ENCODE measurements at regions not wholly inside any gene's neighbourhood (a gene's known extent, or its start where the extent isn't known, plus 50 kb on each side); places are given as distances from the start of the nearest gene placed in this dataset.

DNA sequence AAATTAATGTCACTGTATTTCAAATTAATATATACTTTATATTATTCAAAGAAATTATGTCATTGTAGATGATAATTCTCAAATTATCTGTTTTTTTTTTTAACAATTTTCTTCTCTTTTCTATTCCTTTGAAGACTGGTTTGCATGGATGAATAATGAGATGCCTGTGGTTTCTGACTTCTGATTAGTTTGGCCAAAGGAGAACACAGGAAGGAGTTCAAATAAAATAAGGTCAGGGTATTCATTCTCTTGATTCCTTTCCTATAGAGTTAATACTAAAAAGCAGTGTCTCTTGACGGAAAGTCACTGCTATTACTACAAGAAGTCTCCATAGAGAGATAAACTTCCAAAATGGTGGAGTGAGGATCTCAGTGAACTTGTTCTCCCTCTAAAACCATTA lies 279.6 kb upstream of the FTMT start:
- no peak for DNase-seq (ENCODE audit: low read depth)
- H3K4me3 ChIP-seq (ENCODE audit: low read depth, low read length) = no peak overlapping the region
- TF ChIP-seq, protein P1, sequence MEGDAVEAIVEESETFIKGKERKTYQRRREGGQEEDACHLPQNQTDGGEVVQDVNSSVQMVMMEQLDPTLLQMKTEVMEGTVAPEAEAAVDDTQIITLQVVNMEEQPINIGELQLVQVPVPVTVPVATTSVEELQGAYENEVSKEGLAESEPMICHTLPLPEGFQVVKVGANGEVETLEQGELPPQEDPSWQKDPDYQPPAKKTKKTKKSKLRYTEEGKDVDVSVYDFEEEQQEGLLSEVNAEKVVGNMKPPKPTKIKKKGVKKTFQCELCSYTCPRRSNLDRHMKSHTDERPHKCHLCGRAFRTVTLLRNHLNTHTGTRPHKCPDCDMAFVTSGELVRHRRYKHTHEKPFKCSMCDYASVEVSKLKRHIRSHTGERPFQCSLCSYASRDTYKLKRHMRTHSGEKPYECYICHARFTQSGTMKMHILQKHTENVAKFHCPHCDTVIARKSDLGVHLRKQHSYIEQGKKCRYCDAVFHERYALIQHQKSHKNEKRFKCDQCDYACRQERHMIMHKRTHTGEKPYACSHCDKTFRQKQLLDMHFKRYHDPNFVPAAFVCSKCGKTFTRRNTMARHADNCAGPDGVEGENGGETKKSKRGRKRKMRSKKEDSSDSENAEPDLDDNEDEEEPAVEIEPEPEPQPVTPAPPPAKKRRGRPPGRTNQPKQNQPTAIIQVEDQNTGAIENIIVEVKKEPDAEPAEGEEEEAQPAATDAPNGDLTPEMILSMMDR (conservative IDR thresholded peaks at IDR 0.05; ENCODE audit: low read depth, low read length) = no peak

DNA sequence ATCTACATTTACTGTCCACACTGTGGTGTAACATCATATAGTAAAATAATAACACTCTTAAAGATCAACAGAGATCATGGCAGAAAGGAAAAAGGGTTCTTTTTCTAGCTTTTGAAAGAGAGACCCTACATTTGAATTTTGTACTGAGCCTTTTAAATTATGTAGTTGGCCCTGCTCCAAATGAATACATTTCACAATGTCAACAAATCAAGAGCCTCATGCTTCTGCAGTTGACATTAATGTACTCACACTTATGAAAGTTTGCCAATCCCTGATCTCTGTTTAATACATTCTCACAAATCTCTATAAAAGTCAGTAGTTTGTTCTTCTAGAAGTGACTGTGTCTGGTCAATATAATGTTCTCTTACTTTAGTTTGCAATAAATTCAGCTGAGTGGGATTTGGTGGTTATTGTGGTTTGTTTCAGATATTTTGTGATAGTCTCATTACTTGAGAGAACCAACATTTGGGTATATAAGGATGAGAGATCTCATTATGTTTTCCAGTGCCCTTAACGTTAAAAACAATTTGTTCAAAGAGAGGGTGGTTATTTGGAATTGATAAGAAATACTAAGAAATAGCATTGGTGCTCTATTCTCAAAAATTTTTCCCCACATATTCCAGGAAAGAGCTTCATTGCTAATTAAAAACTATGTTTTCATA lies 277.8 kb upstream of the FTMT start:
- H3K4me3 ChIP-seq (ENCODE audit: low read depth, low read length) = no peak overlapping the region
- no peak for DNase-seq (ENCODE audit: low read depth)
- TF ChIP-seq, protein P1 (conservative IDR thresholded peaks at IDR 0.05; ENCODE audit: low read depth, low read length) = no peak

DNA sequence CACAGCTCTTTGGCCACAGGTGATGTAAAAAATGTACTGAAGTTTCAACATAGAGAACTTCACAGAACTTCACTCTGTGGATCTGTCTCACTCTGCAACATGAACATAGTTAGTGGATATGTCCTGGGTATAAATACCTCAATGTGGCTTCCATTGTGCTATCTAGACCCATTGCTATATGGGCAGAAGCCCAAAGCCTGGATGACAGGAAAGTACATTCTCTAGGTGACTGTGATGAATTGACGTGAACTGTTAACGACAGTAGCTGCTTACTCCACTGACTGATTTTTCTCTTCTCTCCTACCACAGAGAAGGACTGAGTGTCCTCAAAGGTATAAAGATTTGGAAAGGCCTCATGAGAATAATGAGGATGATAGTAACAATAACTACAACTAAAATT lies 270.1 kb upstream of the FTMT start:
- H3K4me3 ChIP-seq (ENCODE audit: low read depth, low read length) = no peak overlapping the region
- TF ChIP-seq, protein P1 (conservative IDR thresholded peaks at IDR 0.05; ENCODE audit: low read depth, low read length) = no peak
- DNase-seq (ENCODE audit: low read depth) = no peak

DNA sequence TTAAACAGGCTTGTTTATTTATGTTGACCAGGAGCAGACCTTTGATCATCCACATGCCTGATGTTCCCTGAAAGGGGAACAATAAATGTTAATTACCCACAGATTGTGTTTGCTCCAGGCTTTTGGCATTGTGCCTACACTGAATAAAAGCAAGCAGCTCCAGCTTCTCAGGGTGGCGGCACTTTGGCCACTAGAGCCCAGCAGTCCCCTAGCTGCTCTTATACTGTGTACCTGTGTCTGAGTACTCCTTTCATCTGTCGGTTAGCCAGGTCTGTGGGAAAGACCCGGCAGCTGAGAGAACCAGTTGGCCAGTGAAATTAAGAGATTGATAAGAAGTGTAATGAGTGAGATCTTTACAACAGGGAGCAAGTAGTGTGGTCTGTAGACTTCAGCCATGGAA lies 254.8 kb upstream of the FTMT start:
- no peak for DNase-seq (ENCODE audit: low read depth)
- no peak overlapping the region for H3K4me3 ChIP-seq (ENCODE audit: low read depth, low read length)
- TF ChIP-seq, protein P1 (conservative IDR thresholded peaks at IDR 0.05; ENCODE audit: low read depth, low read length) = no peak

DNA sequence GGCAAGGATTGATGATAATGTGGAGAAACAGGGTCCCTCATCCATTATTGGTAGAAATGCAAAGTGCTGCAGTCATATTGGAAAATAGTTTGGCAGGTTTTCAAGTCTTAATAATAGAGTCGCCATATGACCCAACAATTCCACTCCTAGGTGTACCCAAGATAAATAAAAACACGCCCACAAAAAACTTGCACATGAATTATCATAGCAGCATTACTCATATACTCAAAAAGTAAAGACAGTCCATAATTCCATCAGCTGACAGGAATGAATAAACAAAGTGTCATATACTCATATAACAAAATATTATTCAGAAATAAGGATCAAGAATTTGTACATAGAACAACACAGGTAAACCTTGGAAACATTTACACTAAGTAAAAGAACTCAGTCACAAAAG lies 242.9 kb upstream of the FTMT start:
- TF ChIP-seq, protein P1 (conservative IDR thresholded peaks at IDR 0.05; ENCODE audit: low read depth, low read length) = no peak
- no peak overlapping the region for H3K4me3 ChIP-seq (ENCODE audit: low read depth, low read length)
- DNase-seq (ENCODE audit: low read depth) = no peak

DNA sequence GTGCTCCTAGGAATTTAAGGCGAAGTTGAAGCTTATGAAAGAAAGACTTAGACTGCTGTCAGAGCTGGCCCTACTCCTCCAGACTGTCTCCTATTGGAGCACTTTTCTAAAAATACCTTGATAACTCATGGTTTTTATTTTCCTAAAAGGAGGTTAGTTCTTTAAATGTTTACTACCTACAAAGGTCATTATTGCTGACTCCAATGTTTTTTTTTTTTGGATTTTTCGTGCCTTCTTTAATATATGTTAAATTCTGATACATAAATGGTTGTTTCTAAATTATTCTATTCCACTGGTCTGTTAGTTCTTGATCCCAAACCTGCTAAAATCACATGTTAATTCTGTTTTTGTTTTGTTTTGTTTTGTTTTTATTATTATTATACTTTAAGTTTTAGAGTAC lies 227.6 kb upstream of the FTMT start:
- TF ChIP-seq, protein P1 (conservative IDR thresholded peaks at IDR 0.05; ENCODE audit: low read depth, low read length) = no peak
- H3K4me3 ChIP-seq (ENCODE audit: low read depth, low read length) = no peak overlapping the region
- no peak for DNase-seq (ENCODE audit: low read depth)

DNA sequence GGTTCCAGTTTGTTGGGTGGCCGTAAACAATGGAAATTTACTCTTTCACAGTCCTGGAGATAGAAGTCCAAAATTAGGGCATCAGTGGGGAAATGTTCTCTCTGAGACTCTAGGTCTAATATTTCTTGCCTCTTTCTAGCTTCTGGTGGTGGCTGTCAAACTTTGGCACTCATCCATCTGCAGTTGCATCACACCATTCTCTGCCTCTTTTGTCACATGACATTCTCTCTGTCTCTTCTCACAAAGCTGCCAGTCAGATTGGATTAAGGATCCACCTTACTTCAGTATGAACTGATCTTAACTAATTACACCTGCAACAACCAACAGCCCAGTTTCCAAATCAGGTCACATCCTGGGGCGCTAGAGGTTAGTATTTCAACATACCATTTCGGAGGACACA lies 222.9 kb upstream of the FTMT start:
- no peak for DNase-seq (ENCODE audit: low read depth)
- TF ChIP-seq, protein P1 (conservative IDR thresholded peaks at IDR 0.05; ENCODE audit: low read depth, low read length) = no peak
- H3K4me3 ChIP-seq (ENCODE audit: low read depth, low read length) = no peak overlapping the region
